ENCODE measurements at regions not wholly inside any gene's neighbourhood (a gene's known extent, or its start where the extent isn't known, plus 50 kb on each side); places are given as distances from the start of the nearest gene placed in this dataset.
"Not testable (repeated sequence)": the region's sequence is repeated elsewhere in the genome, so short reads cannot be mapped to it uniquely, and the experiment has no call there.

DNA sequence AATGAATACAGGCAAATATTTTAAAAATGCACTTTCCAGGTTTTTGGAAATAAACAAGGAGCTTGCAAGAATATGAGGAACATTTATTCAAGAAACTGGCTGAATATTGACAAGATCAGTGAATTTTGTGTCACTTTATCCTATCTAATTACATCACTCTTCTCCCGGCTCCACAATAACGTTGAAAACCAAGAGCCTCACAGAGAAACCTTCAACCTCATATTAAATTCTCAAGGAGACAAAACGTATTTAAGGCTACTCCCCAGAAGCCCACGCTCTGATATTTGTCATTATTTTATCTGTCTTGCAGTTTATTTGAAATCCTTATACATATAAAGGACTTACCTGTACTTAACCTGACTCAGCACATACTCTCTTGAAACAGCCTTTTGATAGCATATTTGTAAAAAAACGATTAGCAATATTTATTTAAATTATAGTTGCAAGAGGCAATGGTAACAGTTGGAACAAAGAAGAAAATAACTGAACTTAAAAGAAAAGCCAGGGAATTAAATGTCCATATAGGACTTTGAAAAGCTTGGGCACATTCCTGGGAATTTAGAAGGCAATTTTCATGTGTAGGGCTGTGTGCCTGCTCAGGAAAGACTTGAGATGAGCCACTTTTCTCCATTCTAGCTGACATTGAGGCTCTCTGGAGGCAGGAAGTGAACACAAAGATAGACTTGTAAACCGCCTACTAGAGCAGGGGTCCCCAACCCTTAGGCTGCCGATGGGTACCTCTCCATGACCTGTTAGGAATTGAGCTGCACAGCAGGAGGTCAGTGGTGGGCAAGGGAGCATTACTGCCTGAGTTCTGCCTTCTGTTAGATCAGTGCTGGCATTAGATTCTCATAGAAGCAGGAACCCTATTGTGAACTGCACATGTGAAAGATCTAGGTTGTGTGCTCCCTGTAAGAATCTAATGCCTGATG lies 636.4 kb downstream of the SLC16A7 start (continued):
- TF ChIP-seq SIRT6 (IDR thresholded peaks at IDR 0.05; ENCODE audit: low read length), result no peak
- no peak for TF ChIP-seq TAF1 (IDR thresholded peaks at IDR 0.05; ENCODE audit: low read depth, low read length)
- TF ChIP-seq EP300 (IDR thresholded peaks at IDR 0.05; ENCODE audit: borderline replicate concordance in 1 of 2, low read depth in 2 of 2, low read length in 2 of 2), result no peak
- no peak for TF ChIP-seq JUND (IDR thresholded peaks at IDR 0.05; ENCODE audit: low read length)
- TF ChIP-seq BCL11A (IDR thresholded peaks at IDR 0.05; ENCODE audit: low read depth in 2 of 2, low read length in 2 of 2), result no peak
- TF ChIP-seq HDAC6 (IDR thresholded peaks at IDR 0.05; ENCODE audit: low read depth, low read length), result no peak
- TF ChIP-seq PHF8 (conservative IDR thresholded peaks at IDR 0.05; ENCODE audit: low read depth, low read length), result no peak
- no peak for TF ChIP-seq SIN3A (conservative IDR thresholded peaks at IDR 0.05 in 1 of 2, IDR thresholded peaks at IDR 0.05 in 1 of 2; ENCODE audit: low read depth in 1 of 2, low read length in 2 of 2)
- TF ChIP-seq GABPA (IDR thresholded peaks at IDR 0.05; ENCODE audit: borderline replicate concordance, insufficient read depth, low read length), result no peak
- no peak for TF ChIP-seq GTF2F1 (IDR thresholded peaks at IDR 0.05; ENCODE audit: borderline replicate concordance, low read depth, low read length)

DNA sequence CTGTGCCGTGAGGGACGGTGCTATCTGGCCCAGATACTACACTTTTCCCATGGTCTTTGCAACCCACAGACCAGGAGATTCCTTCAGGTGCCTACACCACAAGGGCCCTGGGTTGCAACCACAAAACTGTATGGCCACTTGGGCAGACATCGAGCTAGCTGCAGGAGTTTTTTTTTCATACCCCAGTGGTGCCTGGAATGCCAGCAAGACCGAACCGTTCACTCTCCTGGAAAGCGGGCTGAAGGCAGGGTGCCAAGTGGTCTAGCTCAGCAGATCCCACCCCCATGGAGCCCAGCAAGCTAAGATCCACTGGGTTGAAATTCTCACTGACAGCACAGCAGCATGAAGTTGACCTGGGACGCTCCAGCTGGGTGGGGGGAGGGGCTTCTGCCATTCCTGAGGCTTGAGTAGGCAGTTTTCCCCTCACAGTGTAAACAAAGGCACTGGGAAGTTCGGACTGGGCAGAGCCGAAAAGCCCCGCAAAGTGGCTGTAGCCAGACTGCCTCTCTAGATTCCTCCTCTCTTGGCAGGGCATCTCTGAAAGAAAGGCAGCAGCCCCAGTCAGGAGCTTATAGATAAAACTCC lies 638.9 kb downstream of the SLC16A7 start:
- H4K5ac ChIP-seq (ENCODE audit: insufficient read length, low read depth, low read length); H2BK15ac ChIP-seq (ENCODE audit: low read length); H3K23ac ChIP-seq (ENCODE audit: insufficient read length); H3K9me3 ChIP-seq (ENCODE audit: insufficient read depth in 2 of 2, low read depth in 1 of 2, low read length in 1 of 2); H2AK5ac ChIP-seq (ENCODE audit: low read depth, low read length); FAIRE-seq; H2AFZ ChIP-seq (ENCODE audit: low read length); H3K27me3 ChIP-seq (replicated peaks in 1 of 4; ENCODE audit: control insufficient read depth in 3 of 4, extremely low read depth in 1 of 4, insufficient read depth in 3 of 4, low read length in 3 of 4); H4K8ac ChIP-seq (ENCODE audit: extremely low read depth, insufficient read depth, low read length); H3K36me3 ChIP-seq (ENCODE audit: control insufficient read depth in 2 of 4, insufficient read depth in 4 of 4, low read length in 3 of 4); H3K56ac ChIP-seq (replicated peaks; ENCODE audit: insufficient read length, low read depth, low read length); H3K4ac ChIP-seq (replicated peaks; ENCODE audit: insufficient read length, low read depth, low read length); H2BK5ac ChIP-seq (ENCODE audit: low read depth, low read length); H3K9ac ChIP-seq (replicated peaks in 1 of 4; ENCODE audit: extremely low read depth in 1 of 4, low read depth in 3 of 4, low read length in 3 of 4); H4K20me1 ChIP-seq (replicated peaks in 1 of 2; ENCODE audit: control insufficient read depth in 1 of 2, insufficient read depth in 2 of 2, low read length in 2 of 2); H2BK12ac ChIP-seq (ENCODE audit: low read depth, low read length); H4K91ac ChIP-seq (replicated peaks; ENCODE audit: insufficient read length, low read length); POLR2A ChIA-PET (ENCODE audit: partially characterized antibody); H3K23me2 ChIP-seq (ENCODE audit: low read depth, low read length); H3K4me2 ChIP-seq (ENCODE audit: insufficient read depth in 1 of 2, low read depth in 2 of 2, low read length in 2 of 2); H3K18ac ChIP-seq (ENCODE audit: extremely low read depth, low read length); H3K79me2 ChIP-seq (ENCODE audit: control insufficient read depth in 1 of 2, insufficient read depth in 2 of 2, low read length in 2 of 2); H3K4me3 ChIP-seq (ENCODE audit: extremely low read depth in 1 of 4, insufficient read depth in 2 of 4, low read depth in 3 of 4, low read length in 4 of 4); H3K14ac ChIP-seq (ENCODE audit: insufficient read length); H2BK120ac ChIP-seq (replicated peaks; ENCODE audit: low read depth, low read length); H3K79me1 ChIP-seq (ENCODE audit: low read depth, low read length); H3K4me1 ChIP-seq (replicated peaks in 1 of 4; ENCODE audit: control insufficient read depth in 3 of 4, insufficient read depth in 4 of 4, low read length in 3 of 4); H3K27ac ChIP-seq (ENCODE audit: low read depth, low read length); CTCF ChIA-PET (ENCODE audit: partially characterized antibody); H2BK20ac ChIP-seq (ENCODE audit: low read length): not testable (repeated sequence)
- DNase-seq (ENCODE audit: low read depth in 1 of 2, low spot score in 2 of 2), result peak in 1 of 2 experiments; percentile 7
- WGBS, 2 experiments (ENCODE audit: extremely low coverage in 1 of 2, insufficient coverage in 1 of 2, insufficient read length in 1 of 2, insufficient replicate concordance in 2 of 2, low coverage in 1 of 2, low lambda C conversion rate in 2 of 2, missing lambda C conversion rate in 1 of 2), result 71% methylated on average over 4 of the region's 10 CpGs; no CpG with 5 or more reads in 1 of the 2 experiments
